ENCODE measurements at regions not wholly inside any gene's neighbourhood (a gene's known extent, or its start where the extent isn't known, plus 50 kb on each side); places are given as distances from the start of the nearest gene placed in this dataset.

DNA sequence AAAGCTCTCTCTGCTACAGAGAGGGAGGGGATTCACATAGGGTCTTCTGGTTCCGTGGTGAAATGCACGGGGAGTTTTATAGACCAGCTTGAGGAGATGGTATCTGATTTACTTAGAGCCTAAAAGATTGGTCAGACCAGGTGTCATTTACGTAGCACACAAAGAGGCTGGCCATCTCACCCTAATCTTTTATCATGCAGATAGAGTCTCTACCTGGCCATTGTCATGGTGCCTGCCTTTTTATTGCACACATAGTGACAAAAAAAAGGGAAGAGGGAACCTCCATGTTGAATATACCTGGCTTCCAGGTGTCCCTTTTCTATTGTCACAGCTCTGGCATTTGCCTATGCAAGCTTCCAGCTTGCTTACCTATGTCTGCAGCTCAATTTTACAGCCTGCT lies 1456.1 kb downstream of the GATA3 start:
- H3K4me1 Mint-ChIP-seq (ENCODE audit: low read depth) = no peaks in the 10 kb centered on the region
- POLR2A ChIA-PET = no interaction called here
- ATAC-seq (no peak), DNase-seq (no peak)
- H3K36me3 Mint-ChIP-seq (ENCODE audit: low read depth) = no peaks in the 10 kb centered on the region
- intact Hi-C loops (cut with micrococcal nuclease) = no loop called here
- TF ChIP-seq, protein P1, sequence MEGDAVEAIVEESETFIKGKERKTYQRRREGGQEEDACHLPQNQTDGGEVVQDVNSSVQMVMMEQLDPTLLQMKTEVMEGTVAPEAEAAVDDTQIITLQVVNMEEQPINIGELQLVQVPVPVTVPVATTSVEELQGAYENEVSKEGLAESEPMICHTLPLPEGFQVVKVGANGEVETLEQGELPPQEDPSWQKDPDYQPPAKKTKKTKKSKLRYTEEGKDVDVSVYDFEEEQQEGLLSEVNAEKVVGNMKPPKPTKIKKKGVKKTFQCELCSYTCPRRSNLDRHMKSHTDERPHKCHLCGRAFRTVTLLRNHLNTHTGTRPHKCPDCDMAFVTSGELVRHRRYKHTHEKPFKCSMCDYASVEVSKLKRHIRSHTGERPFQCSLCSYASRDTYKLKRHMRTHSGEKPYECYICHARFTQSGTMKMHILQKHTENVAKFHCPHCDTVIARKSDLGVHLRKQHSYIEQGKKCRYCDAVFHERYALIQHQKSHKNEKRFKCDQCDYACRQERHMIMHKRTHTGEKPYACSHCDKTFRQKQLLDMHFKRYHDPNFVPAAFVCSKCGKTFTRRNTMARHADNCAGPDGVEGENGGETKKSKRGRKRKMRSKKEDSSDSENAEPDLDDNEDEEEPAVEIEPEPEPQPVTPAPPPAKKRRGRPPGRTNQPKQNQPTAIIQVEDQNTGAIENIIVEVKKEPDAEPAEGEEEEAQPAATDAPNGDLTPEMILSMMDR (IDR thresholded peaks at IDR 0.05) = no peak
- CTCF ChIA-PET = no interaction called here
- H3K9me3 Mint-ChIP-seq = no peaks in the 10 kb centered on the region
- H3K27me3 Mint-ChIP-seq = no peaks in the 10 kb centered on the region
- H3K4me3 Mint-ChIP-seq = no peak overlapping the region
- H3K27ac Mint-ChIP-seq = no peak overlapping the region

DNA sequence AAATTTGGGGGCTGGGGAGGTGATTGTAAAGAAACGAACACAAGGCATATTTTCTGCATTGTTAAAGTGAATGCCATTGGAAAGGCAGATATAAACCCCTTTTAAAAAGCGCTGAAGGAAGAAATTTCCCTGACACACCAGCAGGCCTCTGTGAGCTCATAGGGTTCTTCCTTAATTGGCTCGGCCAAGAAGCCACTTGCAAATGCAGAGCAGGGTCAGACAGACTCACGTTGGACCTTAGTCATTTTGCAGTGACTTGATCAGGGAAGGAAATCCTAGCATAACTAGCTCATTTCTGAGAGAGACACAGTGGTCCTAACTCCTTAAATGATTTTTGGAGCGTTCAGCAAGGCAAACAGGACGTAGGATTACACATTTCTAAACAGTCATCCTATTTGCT lies 1461.4 kb downstream of the GATA3 start:
- Mint-ChIP-seq H3K27ac (no peak overlapping the region), H3K27me3 (no peaks in the 10 kb centered on the region), H3K4me3 (no peak overlapping the region), H3K9me3 (no peaks in the 10 kb centered on the region), H3K4me1 (ENCODE audit: low read depth) (no peaks in the 10 kb centered on the region), H3K36me3 (ENCODE audit: low read depth) (no peaks in the 10 kb centered on the region)
- TF ChIP-seq, protein P1 (IDR thresholded peaks at IDR 0.05) = no peak
- ATAC-seq (no peak), DNase-seq (no peak)
- POLR2A ChIA-PET = no interaction called here
- CTCF ChIA-PET = no interaction called here
- intact Hi-C loops (cut with micrococcal nuclease) = no loop called here

DNA sequence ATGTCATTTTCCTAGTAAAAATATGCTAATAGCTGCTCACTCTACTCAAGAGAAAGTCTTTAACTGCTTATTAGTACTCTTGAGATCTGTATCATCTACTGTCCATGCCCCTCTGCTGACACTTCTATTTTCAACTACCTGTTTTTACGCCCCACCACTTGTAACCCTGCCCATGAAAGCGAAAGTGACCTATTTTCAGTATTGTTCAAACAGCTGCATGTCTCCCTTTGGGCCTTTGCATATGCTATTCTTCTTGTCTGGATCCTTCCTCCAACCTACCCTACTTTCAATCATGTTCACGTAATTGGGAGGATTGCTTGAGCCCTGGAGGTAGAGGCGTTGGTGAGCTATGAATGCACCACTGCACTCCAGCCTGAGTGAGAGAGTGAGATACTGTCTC lies 1481.3 kb downstream of the GATA3 start:
- no peak for DNase-seq
- no peaks in the 10 kb centered on the region for H3K9me3 Mint-ChIP-seq
- no peaks in the 10 kb centered on the region for H3K36me3 Mint-ChIP-seq (ENCODE audit: low read depth)
- H3K27me3 Mint-ChIP-seq = no peaks in the 10 kb centered on the region
- TF ChIP-seq, protein P1 (IDR thresholded peaks at IDR 0.05) = no peak
- H3K4me1 Mint-ChIP-seq (ENCODE audit: low read depth) = no peaks in the 10 kb centered on the region
- intact Hi-C loops (cut with micrococcal nuclease) = no loop called here
- no peak overlapping the region for H3K27ac Mint-ChIP-seq
- ChIA-PET CTCF (no interaction called here), POLR2A (no interaction called here)
- no peak overlapping the region for H3K4me3 Mint-ChIP-seq
- ATAC-seq = no peak

DNA sequence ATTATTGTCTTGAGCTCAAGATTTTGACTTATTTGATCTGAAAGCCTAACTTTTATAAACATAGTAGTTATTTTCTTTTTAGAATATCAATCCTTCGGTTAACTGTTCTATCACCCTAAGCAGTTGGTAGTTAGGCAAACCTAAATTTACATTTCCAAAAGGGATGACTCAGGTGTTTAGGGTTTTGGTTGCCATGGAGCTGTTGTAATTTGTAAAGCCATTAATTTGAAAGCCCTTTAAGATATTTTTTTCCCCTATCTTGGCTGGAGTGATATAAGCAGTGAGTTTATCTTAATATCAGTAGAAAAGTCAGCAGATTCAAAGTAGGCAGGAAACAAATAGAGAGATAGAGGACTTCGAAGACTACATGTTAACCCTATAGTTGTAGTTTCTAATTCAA lies 1472.6 kb upstream of the CELF2 start:
- no peak overlapping the region for H3K27ac Mint-ChIP-seq
- CTCF ChIA-PET = no interaction called here
- DNase-seq = no peak
- H3K9me3 Mint-ChIP-seq = no peaks in the 10 kb centered on the region
- H3K4me3 Mint-ChIP-seq = no peak overlapping the region
- H3K4me1 Mint-ChIP-seq (ENCODE audit: low read depth) = no peaks in the 10 kb centered on the region
- no peaks in the 10 kb centered on the region for H3K36me3 Mint-ChIP-seq (ENCODE audit: low read depth)
- no peak for ATAC-seq
- intact Hi-C loops (cut with micrococcal nuclease) = no loop called here
- POLR2A ChIA-PET = no interaction called here
- H3K27me3 Mint-ChIP-seq = peaks cover 1% of the 10 kb centered on the region
- TF ChIP-seq, protein P1 (IDR thresholded peaks at IDR 0.05) = no peak

DNA sequence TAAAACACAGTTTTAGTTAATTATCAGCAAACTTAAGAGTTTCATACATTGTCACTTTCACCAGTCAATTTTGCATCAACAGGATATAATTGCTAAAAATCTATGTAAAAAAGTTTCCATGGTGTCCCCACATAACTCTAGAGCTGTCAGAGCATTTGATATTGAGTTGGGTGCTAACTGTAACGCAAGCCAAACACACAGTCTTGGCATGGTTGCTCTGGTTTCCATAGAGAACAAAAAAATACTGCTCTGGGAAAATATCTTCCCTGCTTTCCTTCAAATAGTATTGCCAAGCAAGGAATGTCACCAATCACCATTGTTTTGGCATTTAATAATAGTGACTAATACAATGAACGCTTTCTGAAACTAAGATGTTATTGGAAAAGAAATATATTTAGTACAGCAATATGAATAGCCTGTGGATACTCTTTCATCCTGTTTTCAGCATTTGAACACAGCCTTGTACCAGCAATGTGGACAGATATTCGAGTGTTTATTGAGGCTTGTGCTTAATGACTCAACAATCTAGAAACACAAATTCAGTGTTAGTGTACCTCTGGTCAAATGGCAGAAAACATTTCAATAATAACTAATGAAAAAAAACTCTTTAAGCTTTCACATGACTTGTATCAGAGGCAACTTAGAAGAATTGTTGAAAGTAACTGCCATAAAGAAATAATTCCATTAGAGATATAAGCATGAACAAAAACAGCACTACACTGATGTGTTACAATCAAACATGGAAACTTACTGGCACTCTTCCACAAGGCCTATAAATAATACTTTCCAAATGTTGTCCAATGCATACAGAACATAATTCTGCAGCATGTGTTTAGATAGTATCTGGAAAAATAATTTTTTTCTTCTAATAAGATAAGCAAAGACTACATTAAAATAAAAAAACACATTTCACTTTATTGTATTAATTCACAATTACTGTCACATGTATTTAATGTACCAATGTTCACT lies 1469.5 kb upstream of the CELF2 start:
- Mint-ChIP-seq H3K4me1 (ENCODE audit: low read depth) (no peaks in the 10 kb centered on the region), H3K36me3 (ENCODE audit: low read depth) (no peaks in the 10 kb centered on the region), H3K27ac (no peak overlapping the region), H3K4me3 (no peak overlapping the region), H3K27me3 (peaks cover 5% of the 10 kb centered on the region), H3K9me3 (peaks cover 5% of the 10 kb centered on the region)
- TF ChIP-seq, protein P1 (IDR thresholded peaks at IDR 0.05) = no peak
- POLR2A ChIA-PET = no interaction called here
- DNase-seq (no peak), ATAC-seq (no peak)
- CTCF ChIA-PET = no interaction called here
- intact Hi-C loops (cut with micrococcal nuclease) = no loop called here

Measured in activated CD8-positive, alpha-beta T cell treated with anti-CD3 and anti-CD28 coated beads for 36 hours (primary cell).